ENCODE measurements at regions not wholly inside any gene's neighbourhood (a gene's known extent, or its start where the extent isn't known, plus 50 kb on each side); places are given as distances from the start of the nearest gene placed in this dataset.
"Not testable (repeated sequence)": the region's sequence is repeated elsewhere in the genome, so short reads cannot be mapped to it uniquely, and the experiment has no call there.

- not testable (repeated sequence) for TF ChIP-seq CTCF, POLR2A, POLR2AphosphoS5, EP300 (IDR thresholded peaks at IDR 0.05)
Observed at GRCh38 chr14:105961625-105962024, 435.2 kb downstream of the TMEM121 start.

Data from stomach (tissue), 4 donors.